Breast epithelium (tissue), 3 donors: ENCODE measurements at regions not wholly inside any gene's neighbourhood (a gene's known extent, or its start where the extent isn't known, plus 50 kb on each side); places are given as distances from the start of the nearest gene placed in this dataset.

Source experiments
- POLR2AphosphoS5 ChIP-seq, 3 donors: sonication (generic); formaldehyde crosslinking; IDR thresholded peaks; one replicate each; pipeline ENCODE4 v1.6.1; 2017; ENCODE audit warnings: antibody characterized with exemption in 3 of 3
- TF ChIP-seq, protein P1 (sequence below), 3 donors: fragments of 450-650 bp; IDR thresholded peaks; one replicate each; pipeline ENCODE4 v1.5.1; 2016 to 2017; ENCODE audit warnings: antibody characterized with exemption in 3 of 3, mild to moderate bottlenecking in 3 of 3, moderate library complexity in 3 of 3

DNA sequence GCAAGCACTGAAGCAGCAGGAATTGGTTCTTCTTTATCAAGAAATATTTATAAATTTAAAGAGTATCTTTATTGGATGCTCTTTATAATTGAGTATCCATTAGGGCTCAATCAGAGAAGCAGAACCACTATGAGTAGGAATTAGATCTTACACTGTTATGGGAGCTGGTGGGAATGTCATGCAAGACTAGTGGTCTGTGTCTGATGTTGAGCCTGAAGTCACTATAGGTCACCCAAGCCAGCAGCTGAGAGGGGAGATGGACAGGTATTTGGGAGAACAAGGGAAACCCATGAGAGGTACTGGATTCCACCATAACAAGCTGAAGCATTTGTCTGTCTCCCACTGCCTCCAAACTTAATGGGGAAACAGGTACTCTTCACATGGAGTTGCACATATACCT is 283.7 kb upstream of the BOD1L1 start:
- TF ChIP-seq, protein P1, sequence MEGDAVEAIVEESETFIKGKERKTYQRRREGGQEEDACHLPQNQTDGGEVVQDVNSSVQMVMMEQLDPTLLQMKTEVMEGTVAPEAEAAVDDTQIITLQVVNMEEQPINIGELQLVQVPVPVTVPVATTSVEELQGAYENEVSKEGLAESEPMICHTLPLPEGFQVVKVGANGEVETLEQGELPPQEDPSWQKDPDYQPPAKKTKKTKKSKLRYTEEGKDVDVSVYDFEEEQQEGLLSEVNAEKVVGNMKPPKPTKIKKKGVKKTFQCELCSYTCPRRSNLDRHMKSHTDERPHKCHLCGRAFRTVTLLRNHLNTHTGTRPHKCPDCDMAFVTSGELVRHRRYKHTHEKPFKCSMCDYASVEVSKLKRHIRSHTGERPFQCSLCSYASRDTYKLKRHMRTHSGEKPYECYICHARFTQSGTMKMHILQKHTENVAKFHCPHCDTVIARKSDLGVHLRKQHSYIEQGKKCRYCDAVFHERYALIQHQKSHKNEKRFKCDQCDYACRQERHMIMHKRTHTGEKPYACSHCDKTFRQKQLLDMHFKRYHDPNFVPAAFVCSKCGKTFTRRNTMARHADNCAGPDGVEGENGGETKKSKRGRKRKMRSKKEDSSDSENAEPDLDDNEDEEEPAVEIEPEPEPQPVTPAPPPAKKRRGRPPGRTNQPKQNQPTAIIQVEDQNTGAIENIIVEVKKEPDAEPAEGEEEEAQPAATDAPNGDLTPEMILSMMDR (IDR thresholded peaks at IDR 0.05): no peak
- no peak for TF ChIP-seq POLR2AphosphoS5 (IDR thresholded peaks at IDR 0.05)
